HG03039 (cell line): ENCODE measurements at regions not wholly inside any gene's neighbourhood (a gene's known extent, or its start where the extent isn't known, plus 50 kb on each side); places are given as distances from the start of the nearest gene placed in this dataset.

Experiments used
- ATAC-seq: cut with Tn5 transposase; IDR thresholded peaks from one replicate; pipeline ENCODE4 v1.9.1; 2021; ENCODE audit warnings: mild to moderate bottlenecking, moderate library complexity; ENCODE audit not compliant: unreplicated experiment

GRCh38 chr13:39159393-39159792, 121.1 kb downstream of the NHLRC3 start:
- ATAC-seq, result no peak

GRCh38 chr13:39159846-39160370, 121.7 kb downstream of the NHLRC3 start:
- ATAC-seq, result no peak

GRCh38 chr13:39167018-39167417, 128.8 kb downstream of the NHLRC3 start:
- ATAC-seq, result no peak

GRCh38 chr13:39170711-39171110, 132.5 kb downstream of the NHLRC3 start:
- ATAC-seq, result no peak

- no peak for ATAC-seq
Measured at GRCh38 chr13:39185326-39185725, 147.1 kb downstream of the NHLRC3 start.

GRCh38 chr13:39186205-39186875, 148.1 kb downstream of the NHLRC3 start:
- no peak for ATAC-seq

- ATAC-seq, result no peak
Measured at GRCh38 chr13:39189778-39190177, 151.5 kb downstream of the NHLRC3 start.

GRCh38 chr13:39196965-39197646, 158.8 kb downstream of the NHLRC3 start:
- peak; percentile 76 for ATAC-seq

GRCh38 chr13:39197647-39198007, 159.4 kb downstream of the NHLRC3 start:
- ATAC-seq, result peak; percentile 17

GRCh38 chr13:39200249-39200910, 162.1 kb downstream of the NHLRC3 start:
- no peak for ATAC-seq

- ATAC-seq, result no peak
Measured at GRCh38 chr13:39201180-39201579, 162.9 kb downstream of the NHLRC3 start.

GRCh38 chr13:39202746-39203145, 164.5 kb downstream of the NHLRC3 start:
- ATAC-seq, result no peak

GRCh38 chr13:39208636-39209035, 170.4 kb downstream of the NHLRC3 start:
- ATAC-seq, result no peak

GRCh38 chr13:39209731-39210531, 171.7 kb downstream of the NHLRC3 start:
- no peak for ATAC-seq

GRCh38 chr13:39210961-39211534, 172.8 kb downstream of the NHLRC3 start:
- ATAC-seq, result no peak

- no peak for ATAC-seq
Measured at GRCh38 chr13:39215971-39216370, 177.7 kb downstream of the NHLRC3 start.

GRCh38 chr13:39217471-39217870, 179.2 kb downstream of the NHLRC3 start:
- no peak for ATAC-seq

- ATAC-seq, result no peak
Measured at GRCh38 chr13:39224671-39225240, 186.5 kb downstream of the NHLRC3 start.

- no peak for ATAC-seq
Measured at GRCh38 chr13:39225860-39226259, 187.6 kb downstream of the NHLRC3 start.

GRCh38 chr13:39226359-39226758, 188.1 kb downstream of the NHLRC3 start:
- ATAC-seq, result no peak
